GM12878 (cell line): ENCODE measurements at regions not wholly inside any gene's neighbourhood (a gene's known extent, or its start where the extent isn't known, plus 50 kb on each side); places are given as distances from the start of the nearest gene placed in this dataset.

Experiments used
- ATAC-seq: fragments of 200-7000 bp; cut with Tn5 transposase; 3 replicates; pipeline ENCODE4 v1.9.1; 2020; ENCODE audit warnings: mild to moderate bottlenecking, moderate library complexity
- BruUV-seq: library from RNA; stranded (reverse); fragments of 400-500 nt; replicated peaks from 2 replicates; lab custom pipeline; 2021; lab: Mats Ljungman, UMichigan
- CTCF ChIA-PET: fragments of 300-600 bp; sonication (Branson Sonifier 250); formaldehyde crosslinking; extraction: SDS; loops from one replicate; lab custom pipeline; 2021; ENCODE audit warnings: inconsistent platforms; lab: Yijun Ruan, JAX
- POLR2A ChIA-PET: fragments of 350-600 bp; formaldehyde crosslinking; extraction: SDS; loops from one replicate; lab custom pipeline; 2021; ENCODE audit warnings: inconsistent platforms; lab: Charles Lee
- RAD21 ChIA-PET: fragments of 300-600 bp; sonication (Branson Sonifier 250); formaldehyde crosslinking; loops from one replicate; lab custom pipeline; 2023; ENCODE audit warnings: antibody characterized with exemption; ENCODE audit not compliant: unreplicated experiment; lab: Charles Lee
- SMC1A ChIA-PET: fragments of 300-600 bp; sonication (Branson Sonifier 250); formaldehyde crosslinking; loops from one replicate; lab custom pipeline; 2023; ENCODE audit not compliant: unreplicated experiment, uncharacterized antibody; lab: Charles Lee
- DNase-seq: peaks from one replicate; pipeline ENCODE4 v3.0.0-alpha.2; 2011; ENCODE audit warnings: low read depth, low spot score
- FAIRE-seq: peaks from 3 replicates; lab custom pipeline; 2011; peaks lifted over from hg19 to GRCh38; lab: Jason Lieb, UNC
- H2AFZ ChIP-seq: 2 replicates; pipeline ENCODE4 v1.6.0; 2011; ENCODE audit warnings: low read depth, low read length, control low read depth; ENCODE audit not compliant: control insufficient read depth
- H3K27ac ChIP-seq: 2 replicates; pipeline ENCODE4 v1.5.1; 2011; ENCODE audit warnings: control low read depth; ENCODE audit not compliant: control insufficient read depth, insufficient read depth
- H3K27me3 ChIP-seq, 2 experiments: replicated peaks in 1 of 2; 2 replicates each; pipeline versions ENCODE4 v1.6.0 to v1.6.1; 2011; ENCODE audit warnings: low read length in 1 of 2; ENCODE audit not compliant: control insufficient read depth in 2 of 2, insufficient read depth in 2 of 2
- H3K36me3 ChIP-seq, 2 experiments: 2 replicates each; pipeline ENCODE4 v1.5.1; 2011; ENCODE audit warnings: low read length in 1 of 2; ENCODE audit not compliant: control insufficient read depth in 2 of 2, insufficient read depth in 2 of 2
- H3K4me1 ChIP-seq: 2 replicates; pipeline ENCODE4 v1.6.1; 2011; ENCODE audit warnings: mild to moderate bottlenecking, low read length, moderate library complexity, mixed read lengths; ENCODE audit not compliant: control insufficient read depth, insufficient read depth
- H3K4me2 ChIP-seq: 2 replicates; pipeline ENCODE4 v1.6.0; 2011; ENCODE audit warnings: control low read depth; ENCODE audit not compliant: control insufficient read depth, insufficient read depth
- H3K4me3 ChIP-seq: fragments of 200-600 bp; sonication (generic); 2 replicates; pipeline ENCODE4 v1.5.1; 2016
- H3K79me2 ChIP-seq: 2 replicates; pipeline ENCODE4 v1.6.0; 2011; ENCODE audit warnings: low read length; ENCODE audit not compliant: control insufficient read depth, insufficient read depth
- H3K9ac ChIP-seq: 2 replicates; pipeline ENCODE4 v1.8.0; 2011; ENCODE audit warnings: low read length, control low read depth, mixed read lengths; ENCODE audit not compliant: control insufficient read depth, insufficient read depth
- H3K9me3 ChIP-seq: replicated peaks from 3 replicates; pipeline ENCODE4 v1.5.1; 2011; ENCODE audit warnings: mild to moderate bottlenecking, low read length; ENCODE audit not compliant: control insufficient read depth, insufficient read depth
- H4K20me1 ChIP-seq: 2 replicates; pipeline ENCODE4 v1.6.0; 2011; ENCODE audit not compliant: control insufficient read depth, insufficient read depth
- ATF7 ChIP-seq: fragments of 450-650 bp; IDR thresholded peaks from 2 replicates; pipeline ENCODE4 v1.6.1; 2016; ENCODE audit warnings: low read depth, mild to moderate bottlenecking
- BMI1 ChIP-seq: fragments of 450-650 bp; IDR thresholded peaks from 2 replicates; pipeline ENCODE4 v1.6.1; 2016; ENCODE audit warnings: mild to moderate bottlenecking, moderate library complexity, borderline replicate concordance
- CHD2 ChIP-seq: IDR thresholded peaks from 2 replicates; pipeline ENCODE4 v1.6.1; 2011; ENCODE audit warnings: low read depth, low read length, improper control_type of control experiment, borderline replicate concordance
- CHD4 ChIP-seq: fragments of 200-600 bp; sonication (generic); IDR thresholded peaks from 2 replicates; pipeline ENCODE4 v1.6.1; 2016; ENCODE audit warnings: mild to moderate bottlenecking
- FOS ChIP-seq: IDR thresholded peaks from 3 replicates; pipeline ENCODE4 v1.6.1; 2011; ENCODE audit warnings: borderline replicate concordance; ENCODE audit not compliant: insufficient read length; ENCODE audit errors: extremely low read depth
- HCFC1 ChIP-seq: fragments of 150-350 bp; IDR thresholded peaks from 2 replicates; pipeline ENCODE4 v1.6.1; 2014; ENCODE audit warnings: low read length
- HDAC6 ChIP-seq: fragments of 200-600 bp; sonication (generic); IDR thresholded peaks from one replicate; pipeline ENCODE4 v1.8.0; 2017; ENCODE audit warnings: antibody characterized with exemption; ENCODE audit not compliant: unreplicated experiment
- IKZF2 ChIP-seq, 2 experiments: fragments of 450-650 bp; IDR thresholded peaks; 2 replicates each; pipeline ENCODE4 v1.6.1; 2017; ENCODE audit warnings: mild to moderate bottlenecking in 2 of 2, moderate library complexity in 2 of 2
- KAT2A ChIP-seq: conservative IDR thresholded peaks from 2 replicates; pipeline ENCODE4 v1.6.1; 2011; ENCODE audit warnings: low read depth, low read length; ENCODE audit not compliant: control insufficient read depth
- MAX ChIP-seq: IDR thresholded peaks from 2 replicates; pipeline ENCODE4 v1.6.1; 2012; ENCODE audit warnings: low read depth, low read length, improper control_type of control experiment
- MXI1 ChIP-seq: fragments of 150-350 bp; IDR thresholded peaks from 2 replicates; pipeline ENCODE4 v1.6.1; 2011; ENCODE audit warnings: low read depth, mild to moderate bottlenecking, inconsistent platforms, low read length, improper control_type of control experiment
- PBX3 ChIP-seq: IDR thresholded peaks from 2 replicates; pipeline ENCODE4 v1.6.1; 2011; ENCODE audit warnings: mild to moderate bottlenecking, low read depth, low read length, moderate library complexity; ENCODE audit not compliant: insufficient replicate concordance
- PML ChIP-seq: IDR thresholded peaks from 2 replicates; pipeline ENCODE4 v1.6.1; 2012; ENCODE audit warnings: low read length, inconsistent platforms
- SIN3A ChIP-seq: IDR thresholded peaks from 2 replicates; pipeline ENCODE4 v1.6.1; 2012; ENCODE audit warnings: low read depth, low read length, improper control_type of control experiment
- SUPT20H ChIP-seq: IDR thresholded peaks from 2 replicates; pipeline ENCODE4 v1.6.1; 2011; ENCODE audit warnings: low read depth, mild to moderate bottlenecking, low read length, moderate library complexity, borderline replicate concordance; ENCODE audit not compliant: control insufficient read depth
- ZNF384 ChIP-seq: IDR thresholded peaks from 2 replicates; pipeline ENCODE4 v1.6.1; 2012; ENCODE audit warnings: low read depth, mild to moderate bottlenecking, low read length, improper control_type of control experiment, borderline replicate concordance
- ZNF622 ChIP-seq: fragments of 450-650 bp; IDR thresholded peaks from 2 replicates; pipeline ENCODE4 v1.6.1; 2017; ENCODE audit warnings: mild to moderate bottlenecking, inconsistent platforms
- WGBS: methylation state at CpG from one replicate; pipeline ENCODE4 v1.1.6; 2016; ENCODE audit warnings: low lambda C conversion rate; ENCODE audit not compliant: insufficient replicate concordance, insufficient coverage; ENCODE audit errors: missing lambda C conversion rate; 5-methylcytosine and 5-hydroxymethylcytosine counted together
- in situ Hi-C: fragments of 300-500 bp; cut with MboI; formaldehyde crosslinking; loops from 9 replicates; pipeline ENCODE4 v1.14.3; 2018; ENCODE audit warnings: mixed read lengths
- intact Hi-C: fragments of 100-400 bp; cut with micrococcal nuclease; formaldehyde crosslinking; loops from one replicate; pipeline ENCODE4 v1.14.2; 2022; ENCODE audit not compliant: unreplicated experiment
- TF ChIP-seq, protein P1 (sequence below): fragments of 450-650 bp; formaldehyde crosslinking; IDR thresholded peaks from 2 replicates; pipeline ENCODE4 v1.4.0; 2022; ENCODE audit warnings: mild to moderate bottlenecking, moderate library complexity
- TF ChIP-seq, protein P2 (sequence below): fragments of 450-650 bp; IDR thresholded peaks from 2 replicates; pipeline ENCODE4 v1.6.1; 2018; ENCODE audit warnings: mild to moderate bottlenecking, low read depth, moderate library complexity; ENCODE audit not compliant: partially characterized antibody

- ATAC-seq (no peak), DNase-seq (no peak), FAIRE-seq (no peak)
- Histone ChIP-seq H3K9ac (no peak overlapping the region), H3K4me2 (no peak overlapping the region), H3K27ac (no peak overlapping the region), H3K36me3 (no peaks in the 10 kb centered on the region), H3K9me3 (no peaks in the 10 kb centered on the region), H4K20me1 (no peaks in the 10 kb centered on the region), H2AFZ (no peak overlapping the region), H3K79me2 (no peaks in the 10 kb centered on the region), H3K4me1 (no peaks in the 10 kb centered on the region), H3K27me3 (no peaks in the 10 kb centered on the region; a peak in 1 of 4 replicates), H3K4me3 (no peak overlapping the region)
- intact Hi-C loops (no loop called here), in situ Hi-C loops (no loop called here)
- POLR2A ChIA-PET: no interaction called here
- BruUV-seq: no TSS peak
- TF ChIP-seq ZNF622: no peak
- no peak for TF ChIP-seq IKZF2 (IDR thresholded peaks at IDR 0.05)
- no peak for TF ChIP-seq ZNF384
- TF ChIP-seq, protein P1, sequence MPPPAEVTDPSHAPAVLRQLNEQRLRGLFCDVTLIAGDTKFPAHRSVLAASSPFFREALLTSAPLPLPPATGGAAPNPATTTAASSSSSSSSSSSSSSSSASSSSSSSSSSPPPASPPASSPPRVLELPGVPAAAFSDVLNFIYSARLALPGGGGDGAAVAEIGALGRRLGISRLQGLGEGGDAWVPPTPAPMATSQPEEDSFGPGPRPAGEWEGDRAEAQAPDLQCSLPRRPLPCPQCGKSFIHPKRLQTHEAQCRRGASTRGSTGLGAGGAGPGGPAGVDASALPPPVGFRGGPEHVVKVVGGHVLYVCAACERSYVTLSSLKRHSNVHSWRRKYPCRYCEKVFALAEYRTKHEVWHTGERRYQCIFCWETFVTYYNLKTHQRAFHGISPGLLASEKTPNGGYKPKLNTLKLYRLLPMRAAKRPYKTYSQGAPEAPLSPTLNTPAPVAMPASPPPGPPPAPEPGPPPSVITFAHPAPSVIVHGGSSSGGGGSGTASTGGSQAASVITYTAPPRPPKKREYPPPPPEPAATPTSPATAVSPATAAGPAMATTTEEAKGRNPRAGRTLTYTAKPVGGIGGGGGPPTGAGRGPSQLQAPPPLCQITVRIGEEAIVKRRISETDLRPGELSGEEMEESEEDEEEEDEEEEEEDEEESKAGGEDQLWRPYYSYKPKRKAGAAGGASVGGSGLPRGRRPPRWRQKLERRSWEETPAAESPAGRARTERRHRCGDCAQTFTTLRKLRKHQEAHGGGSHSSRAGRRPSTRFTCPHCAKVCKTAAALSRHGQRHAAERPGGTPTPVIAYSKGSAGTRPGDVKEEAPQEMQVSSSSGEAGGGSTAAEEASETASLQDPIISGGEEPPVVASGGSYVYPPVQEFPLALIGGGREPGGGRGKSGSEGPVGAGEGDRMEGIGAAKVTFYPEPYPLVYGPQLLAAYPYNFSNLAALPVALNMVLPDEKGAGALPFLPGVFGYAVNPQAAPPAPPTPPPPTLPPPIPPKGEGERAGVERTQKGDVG (CRISPR knock-in tag): no peak
- no peak for TF ChIP-seq CHD2
- TF ChIP-seq HDAC6: no peak
- no peak for TF ChIP-seq SUPT20H
- TF ChIP-seq ATF7: no peak
- no peak for TF ChIP-seq SIN3A
- no peak for TF ChIP-seq MAX
- no peak for TF ChIP-seq PML
- TF ChIP-seq, protein P2, sequence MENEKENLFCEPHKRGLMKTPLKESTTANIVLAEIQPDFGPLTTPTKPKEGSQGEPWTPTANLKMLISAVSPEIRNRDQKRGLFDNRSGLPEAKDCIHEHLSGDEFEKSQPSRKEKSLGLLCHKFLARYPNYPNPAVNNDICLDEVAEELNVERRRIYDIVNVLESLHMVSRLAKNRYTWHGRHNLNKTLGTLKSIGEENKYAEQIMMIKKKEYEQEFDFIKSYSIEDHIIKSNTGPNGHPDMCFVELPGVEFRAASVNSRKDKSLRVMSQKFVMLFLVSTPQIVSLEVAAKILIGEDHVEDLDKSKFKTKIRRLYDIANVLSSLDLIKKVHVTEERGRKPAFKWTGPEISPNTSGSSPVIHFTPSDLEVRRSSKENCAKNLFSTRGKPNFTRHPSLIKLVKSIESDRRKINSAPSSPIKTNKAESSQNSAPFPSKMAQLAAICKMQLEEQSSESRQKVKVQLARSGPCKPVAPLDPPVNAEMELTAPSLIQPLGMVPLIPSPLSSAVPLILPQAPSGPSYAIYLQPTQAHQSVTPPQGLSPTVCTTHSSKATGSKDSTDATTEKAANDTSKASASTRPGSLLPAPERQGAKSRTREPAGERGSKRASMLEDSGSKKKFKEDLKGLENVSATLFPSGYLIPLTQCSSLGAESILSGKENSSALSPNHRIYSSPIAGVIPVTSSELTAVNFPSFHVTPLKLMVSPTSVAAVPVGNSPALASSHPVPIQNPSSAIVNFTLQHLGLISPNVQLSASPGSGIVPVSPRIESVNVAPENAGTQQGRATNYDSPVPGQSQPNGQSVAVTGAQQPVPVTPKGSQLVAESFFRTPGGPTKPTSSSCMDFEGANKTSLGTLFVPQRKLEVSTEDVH: no peak
- no peak for TF ChIP-seq HCFC1
- TF ChIP-seq PBX3: no peak
- TF ChIP-seq BMI1: no peak
- TF ChIP-seq FOS: no peak
- TF ChIP-seq CHD4: no peak
- TF ChIP-seq MXI1: no peak
- TF ChIP-seq KAT2A: no peak
- SMC1A ChIA-PET: interaction anchor here (1.0 kb wide), 1 partner anchor 56 kb away, joined by 3 read pairs; no protein-coding TSS in a partner anchor
- CTCF ChIA-PET: no interaction called here
- RAD21 ChIA-PET: no interaction called here
- 50% methylated on average over 1 of the region's 1 CpG for WGBS
Measured at GRCh38 chr1:204017032-204017431, 55.9 kb upstream of the SOX13 start.
